Brain microvascular endothelial cell (primary cell): ENCODE measurements at regions not wholly inside any gene's neighbourhood (a gene's known extent, or its start where the extent isn't known, plus 50 kb on each side); places are given as distances from the start of the nearest gene placed in this dataset.

Source experiments
- DNase-seq: peaks from one replicate; pipeline ENCODE4 v3.0.0-alpha.2; 2020
- H3K27ac ChIP-seq: fragments of 250-450 bp; sonication (Bioruptor Pico); 2 replicates; pipeline ENCODE4 v1.5.1; 2020; ENCODE audit warnings: mild to moderate bottlenecking, moderate library complexity
- H3K27me3 ChIP-seq: fragments of 250-450 bp; sonication (Bioruptor Pico); replicated peaks from 2 replicates; pipeline ENCODE4 v1.5.1; 2020; ENCODE audit warnings: mild to moderate bottlenecking
- H3K36me3 ChIP-seq: fragments of 250-450 bp; sonication (Bioruptor Pico); replicated peaks from 2 replicates; pipeline ENCODE4 v1.5.1; 2020; ENCODE audit warnings: mild to moderate bottlenecking
- H3K4me3 ChIP-seq: 2 replicates; pipeline ENCODE4 v1.5.1; 2011; ENCODE audit warnings: low read depth, mild to moderate bottlenecking, control low read depth, low read length, moderate library complexity
- CTCF ChIP-seq: IDR thresholded peaks from 2 replicates; pipeline ENCODE4 v1.5.1; 2011; ENCODE audit warnings: low read depth, mild to moderate bottlenecking, moderate library complexity, low read length, control low read depth, inconsistent platforms; ENCODE audit errors: missing control alignments
- in situ Hi-C: cut with HindIII; loops from 2 replicates; pipeline ENCODE4 v1.10.0; 2017; ENCODE audit warnings: low sequenced_read_pairs, low pct_ligation_motif_present

- no peaks in the 10 kb centered on the region for H3K36me3 ChIP-seq
- DNase-seq, result no peak
- H3K27ac ChIP-seq, result no peak overlapping the region
- TF ChIP-seq CTCF, result no peak
- no peaks in the 10 kb centered on the region for H3K27me3 ChIP-seq
- in situ Hi-C loops, result no loop called here
- no peak overlapping the region for H3K4me3 ChIP-seq
Measured at GRCh38 chr5:93337138-93337537, 243.9 kb downstream of the NR2F1-AS1 start.

- Histone ChIP-seq H3K27ac (no peak overlapping the region), H3K36me3 (no peaks in the 10 kb centered on the region), H3K4me3 (no peak overlapping the region), H3K27me3 (no peaks in the 10 kb centered on the region)
- DNase-seq, result no peak
- in situ Hi-C loops, result no loop called here
- TF ChIP-seq CTCF, result no peak
Measured at GRCh38 chr5:93336330-93337110, 244.5 kb downstream of the NR2F1-AS1 start.

GRCh38 chr5:93331863-93332262 is 249.2 kb downstream of the NR2F1-AS1 start:
- no peak for TF ChIP-seq CTCF
- in situ Hi-C loops, result no loop called here
- no peak for DNase-seq

GRCh38 chr5:93331241-93331640 is 249.8 kb downstream of the NR2F1-AS1 start:
- Histone ChIP-seq H3K27ac (no peak overlapping the region), H3K4me3 (no peak overlapping the region), H3K27me3 (no peaks in the 10 kb centered on the region), H3K36me3 (no peaks in the 10 kb centered on the region)
- no peak for TF ChIP-seq CTCF
- in situ Hi-C loops, result no loop called here
- no peak for DNase-seq

More at GRCh38 chr5:93331863-93332262, 249.2 kb downstream of the NR2F1-AS1 start:
- H3K27me3 ChIP-seq, result no peaks in the 10 kb centered on the region
- H3K27ac ChIP-seq, result no peak overlapping the region
- H3K36me3 ChIP-seq, result no peaks in the 10 kb centered on the region
- H3K4me3 ChIP-seq, result no peak overlapping the region

GRCh38 chr5:93330506-93330905 is 250.5 kb downstream of the NR2F1-AS1 start:
- Histone ChIP-seq H3K27me3 (no peaks in the 10 kb centered on the region), H3K4me3 (no peak overlapping the region), H3K27ac (no peak overlapping the region), H3K36me3 (no peaks in the 10 kb centered on the region)
- in situ Hi-C loops, result no loop called here
- DNase-seq, result no peak
- no peak for TF ChIP-seq CTCF

GRCh38 chr5:93329756-93330155 is 251.3 kb downstream of the NR2F1-AS1 start:
- no peak for DNase-seq
- H3K27ac ChIP-seq, result no peak overlapping the region
- H3K27me3 ChIP-seq, result no peaks in the 10 kb centered on the region
- H3K4me3 ChIP-seq, result no peak overlapping the region
- in situ Hi-C loops, result no loop called here
- no peaks in the 10 kb centered on the region for H3K36me3 ChIP-seq
- TF ChIP-seq CTCF, result no peak
